ENCODE measurements at regions not wholly inside any gene's neighbourhood (a gene's known extent, or its start where the extent isn't known, plus 50 kb on each side); places are given as distances from the start of the nearest gene placed in this dataset.

- no peak for DNase-seq (ENCODE audit: low spot score)
Measured at GRCh38 chr2:238790126-238790832, 57.6 kb upstream of the TWIST2 start.

GRCh38 chr2:238790833-238791230, 57.1 kb upstream of the TWIST2 start:
- DNase-seq (ENCODE audit: low spot score) = no peak

- DNase-seq (ENCODE audit: low spot score) = no peak
Measured at GRCh38 chr2:238791354-238791753, 56.5 kb upstream of the TWIST2 start.

GRCh38 chr2:238793306-238793705, 54.6 kb upstream of the TWIST2 start:
- DNase-seq (ENCODE audit: low spot score) = no peak

- DNase-seq (ENCODE audit: low spot score) = no peak
Measured at GRCh38 chr2:238793801-238794449, 54.0 kb upstream of the TWIST2 start.

- no peak for DNase-seq (ENCODE audit: low spot score)
Measured at GRCh38 chr2:238796223-238796885, 51.5 kb upstream of the TWIST2 start.

- DNase-seq (ENCODE audit: low spot score) = no peak
Measured at GRCh38 chr2:238797537-238797936, 50.3 kb upstream of the TWIST2 start.
